PC-3 (cell line): ENCODE measurements at regions not wholly inside any gene's neighbourhood (a gene's known extent, or its start where the extent isn't known, plus 50 kb on each side); places are given as distances from the start of the nearest gene placed in this dataset.

Source experiments
- ATAC-seq: fragments of 200-7000 bp; cut with Tn5 transposase; 2 replicates; pipeline ENCODE4 v1.9.1; 2020; ENCODE audit warnings: mild to moderate bottlenecking, moderate library complexity
- BruUV-seq: library from RNA; stranded (reverse); fragments of 400-500 nt; replicated peaks from 2 replicates; lab custom pipeline; 2021; lab: Mats Ljungman, UMichigan
- CTCF ChIA-PET: fragments of 300-600 bp; sonication (Branson Sonifier 250); formaldehyde crosslinking; loops from one replicate; lab custom pipeline; 2022; ENCODE audit warnings: antibody characterized with exemption; lab: Charles Lee
- POLR2A ChIA-PET: fragments of 300-600 bp; sonication (Branson Sonifier 250); formaldehyde crosslinking; loops from one replicate; lab custom pipeline; 2022; ENCODE audit warnings: antibody characterized with exemption; ENCODE audit not compliant: unreplicated experiment; lab: Charles Lee
- DNase-seq: peaks from one replicate; pipeline ENCODE4 v3.0.0-alpha.2; 2015
- H2AFZ ChIP-seq: fragments of 300-600 bp; sonication (generic); 2 replicates; pipeline ENCODE4 v1.6.0; 2016; ENCODE audit warnings: antibody characterized with exemption, low read length
- H3F3A ChIP-seq: fragments of 300-600 bp; sonication (generic); one replicate; pipeline ENCODE4 v1.6.0; 2017; ENCODE audit warnings: antibody characterized with exemption, low read length, control low read depth, mild to moderate bottlenecking; ENCODE audit not compliant: unreplicated experiment
- H3K27ac ChIP-seq: fragments of 300-600 bp; sonication (generic); 2 replicates; pipeline ENCODE4 v1.5.1; 2016; ENCODE audit warnings: mild to moderate bottlenecking, low read length
- H3K27me3 ChIP-seq: fragments of 300-600 bp; sonication (generic); 2 replicates; pipeline ENCODE4 v1.6.1; 2016; ENCODE audit warnings: low read length, mixed read lengths
- H3K36me3 ChIP-seq: fragments of 300-600 bp; sonication (generic); 2 replicates; pipeline ENCODE4 v1.6.1; 2016; ENCODE audit warnings: low read depth, mixed run types, low read length, mixed read lengths
- H3K4me1 ChIP-seq: fragments of 300-600 bp; sonication (generic); 2 replicates; pipeline ENCODE4 v1.5.1; 2016; ENCODE audit warnings: low read length; ENCODE audit not compliant: insufficient read depth
- H3K4me2 ChIP-seq: fragments of 300-600 bp; sonication (generic); 2 replicates; pipeline ENCODE4 v1.6.0; 2016; ENCODE audit warnings: low read length
- H3K4me3 ChIP-seq: fragments of 300-600 bp; sonication (generic); 2 replicates; pipeline ENCODE4 v1.5.1; 2016; ENCODE audit warnings: mild to moderate bottlenecking, low read length, mixed read lengths
- H3K79me2 ChIP-seq: fragments of 300-600 bp; sonication (generic); 2 replicates; pipeline ENCODE4 v1.6.1; 2017; ENCODE audit warnings: low read length, mixed read lengths
- H3K9ac ChIP-seq: fragments of 300-600 bp; sonication (generic); 2 replicates; pipeline ENCODE4 v1.6.0; 2016; ENCODE audit warnings: mild to moderate bottlenecking, low read length
- H3K9me2 ChIP-seq: fragments of 300-600 bp; sonication (generic); replicated peaks from 2 replicates; pipeline ENCODE4 v1.6.1; 2016; ENCODE audit warnings: mixed run types, low read length, mixed read lengths
- H3K9me3 ChIP-seq: fragments of 300-600 bp; sonication (generic); 2 replicates; pipeline ENCODE4 v1.6.1; 2016; ENCODE audit warnings: low read length, mixed read lengths
- H4K20me1 ChIP-seq: fragments of 300-600 bp; sonication (generic); 2 replicates; pipeline ENCODE4 v1.6.1; 2016; ENCODE audit warnings: low read length, mixed read lengths
- EZH2 ChIP-seq: fragments of 300-600 bp; sonication (generic); IDR thresholded peaks from one replicate; pipeline ENCODE4 v1.6.1; 2017; ENCODE audit warnings: antibody characterized with exemption, mild to moderate bottlenecking, low read length; ENCODE audit not compliant: unreplicated experiment
- EZH2phosphoT487 ChIP-seq: fragments of 300-600 bp; sonication (generic); IDR thresholded peaks from 2 replicates; pipeline ENCODE4 v1.6.1; 2018; ENCODE audit warnings: mild to moderate bottlenecking, antibody characterized with exemption, low read length, borderline replicate concordance
- intact Hi-C: fragments of 100-400 bp; cut with micrococcal nuclease; formaldehyde crosslinking; loops from 2 replicates; pipeline ENCODE4 v1.9.0; 2023
- TF ChIP-seq, protein P1 (sequence below): fragments of 300-600 bp; sonication (generic); conservative IDR thresholded peaks from 2 replicates; pipeline ENCODE4 v1.5.1; 2017; ENCODE audit warnings: antibody characterized with exemption, low read depth, mild to moderate bottlenecking, low read length

DNA sequence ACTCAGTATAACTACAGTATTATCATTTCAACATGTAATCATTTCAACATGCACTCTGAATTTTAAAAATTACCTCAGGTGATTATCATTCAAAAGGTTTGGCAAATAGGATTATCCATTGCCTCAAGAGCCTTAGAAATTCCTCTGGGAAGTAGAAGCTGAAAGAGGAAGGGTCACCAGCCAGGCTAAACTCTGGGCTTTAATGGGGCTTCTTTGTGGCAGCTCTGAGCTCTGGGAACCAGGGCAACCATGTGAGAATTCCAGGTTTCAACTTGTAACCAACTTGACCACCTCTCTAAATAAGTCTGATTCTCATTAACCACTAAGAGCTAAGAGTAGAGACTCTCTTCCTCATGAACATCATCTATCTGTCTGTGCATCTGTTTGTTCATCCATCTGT, 117.2 kb upstream of the MED14 start:
- no peak for ATAC-seq
- Histone ChIP-seq H3K27ac (no peak overlapping the region), H3K9ac (no peak overlapping the region), H3K9me3 (no peaks in the 10 kb centered on the region), H3K27me3 (no peaks in the 10 kb centered on the region), H3K4me2 (no peak overlapping the region), H3K79me2 (no peaks in the 10 kb centered on the region), H3F3A (no peaks in the 10 kb centered on the region), H2AFZ (no peak overlapping the region), H3K4me3 (no peak overlapping the region), H3K36me3 (no peaks in the 10 kb centered on the region), H3K4me1 (peaks cover 6% of the 10 kb centered on the region), H3K9me2 (no peaks in the 10 kb centered on the region), H4K20me1 (no peaks in the 10 kb centered on the region)
- POLR2A ChIA-PET, result no interaction called here
- TF ChIP-seq EZH2phosphoT487 (no peak), EZH2 (no peak)
- TF ChIP-seq, protein P1, sequence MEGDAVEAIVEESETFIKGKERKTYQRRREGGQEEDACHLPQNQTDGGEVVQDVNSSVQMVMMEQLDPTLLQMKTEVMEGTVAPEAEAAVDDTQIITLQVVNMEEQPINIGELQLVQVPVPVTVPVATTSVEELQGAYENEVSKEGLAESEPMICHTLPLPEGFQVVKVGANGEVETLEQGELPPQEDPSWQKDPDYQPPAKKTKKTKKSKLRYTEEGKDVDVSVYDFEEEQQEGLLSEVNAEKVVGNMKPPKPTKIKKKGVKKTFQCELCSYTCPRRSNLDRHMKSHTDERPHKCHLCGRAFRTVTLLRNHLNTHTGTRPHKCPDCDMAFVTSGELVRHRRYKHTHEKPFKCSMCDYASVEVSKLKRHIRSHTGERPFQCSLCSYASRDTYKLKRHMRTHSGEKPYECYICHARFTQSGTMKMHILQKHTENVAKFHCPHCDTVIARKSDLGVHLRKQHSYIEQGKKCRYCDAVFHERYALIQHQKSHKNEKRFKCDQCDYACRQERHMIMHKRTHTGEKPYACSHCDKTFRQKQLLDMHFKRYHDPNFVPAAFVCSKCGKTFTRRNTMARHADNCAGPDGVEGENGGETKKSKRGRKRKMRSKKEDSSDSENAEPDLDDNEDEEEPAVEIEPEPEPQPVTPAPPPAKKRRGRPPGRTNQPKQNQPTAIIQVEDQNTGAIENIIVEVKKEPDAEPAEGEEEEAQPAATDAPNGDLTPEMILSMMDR, result no peak
- intact Hi-C loops, result no loop called here
- DNase-seq, result no peak
- BruUV-seq, result no TSS peak
- CTCF ChIA-PET, result no interaction called here

DNA sequence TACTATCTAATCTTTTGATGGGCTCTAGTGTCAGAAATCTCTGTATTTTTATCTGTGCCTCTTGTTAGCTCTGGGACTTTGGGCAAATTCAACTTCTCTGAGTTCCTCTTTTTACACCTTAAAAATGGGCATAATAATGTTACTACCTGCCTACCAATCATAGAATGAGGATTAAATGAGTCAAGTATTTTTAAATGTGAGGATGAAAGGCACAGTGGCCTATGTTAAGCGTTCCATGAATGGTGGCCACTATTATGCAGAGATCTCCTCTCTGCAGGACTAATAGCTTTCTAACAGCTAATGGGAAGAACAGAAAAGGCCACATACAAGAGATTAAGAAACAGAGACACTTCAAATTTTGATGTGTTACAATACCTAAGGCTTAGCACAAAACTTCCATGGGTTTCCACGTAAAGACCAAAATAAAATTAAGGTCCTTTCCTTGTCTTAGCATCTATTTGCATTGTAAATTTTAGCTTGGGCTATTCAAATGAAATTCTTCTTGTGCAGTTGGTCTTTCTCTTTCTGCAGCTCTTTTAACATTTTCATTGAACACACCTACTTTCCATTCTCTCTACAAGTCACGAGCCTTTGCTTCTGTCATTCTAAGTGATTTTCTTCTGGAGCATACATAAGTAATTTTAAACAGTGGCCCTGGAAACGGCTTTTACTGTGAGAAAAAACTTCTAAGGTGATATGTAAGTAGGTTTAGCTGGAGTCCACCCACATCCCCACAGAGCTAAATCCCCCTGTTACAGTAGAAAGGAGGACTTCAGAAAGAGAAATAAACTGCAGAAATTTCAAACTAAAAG, 117.9 kb upstream of the MED14 start:
- Histone ChIP-seq H3K27ac (no peak overlapping the region), H2AFZ (no peak overlapping the region), H4K20me1 (no peaks in the 10 kb centered on the region), H3K79me2 (no peaks in the 10 kb centered on the region), H3K36me3 (no peaks in the 10 kb centered on the region), H3K4me1 (peaks cover 6% of the 10 kb centered on the region), H3K4me3 (no peak overlapping the region), H3K9ac (no peak overlapping the region), H3K9me2 (no peaks in the 10 kb centered on the region), H3F3A (no peaks in the 10 kb centered on the region), H3K27me3 (no peaks in the 10 kb centered on the region), H3K4me2 (no peak overlapping the region), H3K9me3 (no peaks in the 10 kb centered on the region)
- POLR2A ChIA-PET, result no interaction called here
- intact Hi-C loops, result no loop called here
- CTCF ChIA-PET, result no interaction called here
- DNase-seq (no peak), ATAC-seq (no peak)
- no TSS peak for BruUV-seq
- TF ChIP-seq EZH2phosphoT487 (no peak), EZH2 (no peak)
- TF ChIP-seq, protein P1, result no peak

DNA sequence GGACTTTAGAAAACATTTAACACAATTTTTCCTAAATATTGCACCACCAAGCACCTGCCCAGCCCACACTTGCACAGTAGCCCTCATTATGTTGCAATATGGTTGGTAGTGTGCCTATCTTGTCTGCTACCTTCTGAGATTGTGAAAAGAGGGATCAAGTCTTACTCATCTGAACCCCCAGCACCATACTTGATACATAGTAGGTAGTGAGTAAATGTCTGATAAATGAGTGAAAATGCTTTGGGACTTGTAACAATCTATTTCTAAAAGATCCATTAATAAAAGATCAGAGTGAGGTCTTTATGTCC, 118.4 kb upstream of the MED14 start:
- H4K20me1 ChIP-seq, result no peaks in the 10 kb centered on the region
- intact Hi-C loops, result no loop called here
- CTCF ChIA-PET, result no interaction called here
- H3K9me3 ChIP-seq, result no peaks in the 10 kb centered on the region
- no peak overlapping the region for H3K4me2 ChIP-seq
- H3K9ac ChIP-seq, result no peak overlapping the region
- H3K27ac ChIP-seq, result no peak overlapping the region
- H3K4me1 ChIP-seq, result peaks cover 6% of the 10 kb centered on the region
- DNase-seq (no peak), ATAC-seq (no peak)
- TF ChIP-seq EZH2 (no peak), EZH2phosphoT487 (no peak)
- TF ChIP-seq, protein P1, result no peak
- no peaks in the 10 kb centered on the region for H3F3A ChIP-seq
- H3K79me2 ChIP-seq, result no peaks in the 10 kb centered on the region
- H3K9me2 ChIP-seq, result no peaks in the 10 kb centered on the region
- H3K4me3 ChIP-seq, result no peak overlapping the region
- no peaks in the 10 kb centered on the region for H3K27me3 ChIP-seq
- POLR2A ChIA-PET, result no interaction called here
- H2AFZ ChIP-seq, result no peak overlapping the region
- H3K36me3 ChIP-seq, result no peaks in the 10 kb centered on the region
- BruUV-seq, result no TSS peak
